ENCODE measurements at regions not wholly inside any gene's neighbourhood (a gene's known extent, or its start where the extent isn't known, plus 50 kb on each side); places are given as distances from the start of the nearest gene placed in this dataset.

DNA sequence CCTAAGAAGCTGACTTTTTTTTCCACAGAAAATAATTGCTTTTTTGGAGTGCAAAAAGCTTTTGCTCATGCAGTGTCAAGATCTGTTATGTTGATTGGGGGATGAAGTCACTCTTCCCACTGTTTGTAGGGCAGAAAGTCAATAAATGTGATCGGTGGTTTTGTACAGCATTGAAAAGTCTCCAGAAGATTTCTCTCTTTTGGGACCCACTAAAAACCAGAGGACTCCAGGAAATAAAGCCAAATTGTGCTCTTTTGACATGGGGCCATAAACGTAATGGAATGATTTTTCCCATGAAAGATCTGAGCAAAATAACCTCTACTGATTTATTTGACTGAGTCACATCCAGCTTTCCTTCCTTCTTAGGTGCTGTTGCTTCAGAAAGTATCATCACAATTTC lies 122.5 kb downstream of the SNAPC1 start:
- Mint-ChIP-seq H3K27ac (no peak overlapping the region), H3K4me3 (no peak overlapping the region), H3K9me3 (peaks cover 0 to 2% of the 10 kb centered on the region in 2 donors), H3K4me1 (peaks cover 4 to 10% of the 10 kb centered on the region in 2 donors), H3K36me3 (no peaks in the 10 kb centered on the region), H3K27me3 (ENCODE audit: low read depth in 2 of 2) (peaks cover 30 to 33% of the 10 kb centered on the region in 2 donors)
- ATAC-seq: no peak
- Histone ChIP-seq H3K27me3 (ENCODE audit: control insufficient read depth, insufficient read depth, low read length) (peaks cover 6% of the 10 kb centered on the region), H3K9me3 (ENCODE audit: control insufficient read depth, insufficient read depth, low read length) (no peaks in the 10 kb centered on the region), H3K4me1 (ENCODE audit: control insufficient read depth, insufficient read depth, low read length) (peaks cover 4% of the 10 kb centered on the region), H3K4me3 (ENCODE audit: low read length) (no peak overlapping the region), H3K27ac (ENCODE audit: low read length) (no peak overlapping the region), H3K36me3 (ENCODE audit: control insufficient read depth, insufficient read depth, low read length) (no peaks in the 10 kb centered on the region)
- no peak for DNase-seq
- WGBS (ENCODE audit: insufficient coverage): 85% methylated on average over 2 of the region's 2 CpGs
- TF ChIP-seq, protein P1, sequence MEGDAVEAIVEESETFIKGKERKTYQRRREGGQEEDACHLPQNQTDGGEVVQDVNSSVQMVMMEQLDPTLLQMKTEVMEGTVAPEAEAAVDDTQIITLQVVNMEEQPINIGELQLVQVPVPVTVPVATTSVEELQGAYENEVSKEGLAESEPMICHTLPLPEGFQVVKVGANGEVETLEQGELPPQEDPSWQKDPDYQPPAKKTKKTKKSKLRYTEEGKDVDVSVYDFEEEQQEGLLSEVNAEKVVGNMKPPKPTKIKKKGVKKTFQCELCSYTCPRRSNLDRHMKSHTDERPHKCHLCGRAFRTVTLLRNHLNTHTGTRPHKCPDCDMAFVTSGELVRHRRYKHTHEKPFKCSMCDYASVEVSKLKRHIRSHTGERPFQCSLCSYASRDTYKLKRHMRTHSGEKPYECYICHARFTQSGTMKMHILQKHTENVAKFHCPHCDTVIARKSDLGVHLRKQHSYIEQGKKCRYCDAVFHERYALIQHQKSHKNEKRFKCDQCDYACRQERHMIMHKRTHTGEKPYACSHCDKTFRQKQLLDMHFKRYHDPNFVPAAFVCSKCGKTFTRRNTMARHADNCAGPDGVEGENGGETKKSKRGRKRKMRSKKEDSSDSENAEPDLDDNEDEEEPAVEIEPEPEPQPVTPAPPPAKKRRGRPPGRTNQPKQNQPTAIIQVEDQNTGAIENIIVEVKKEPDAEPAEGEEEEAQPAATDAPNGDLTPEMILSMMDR (IDR thresholded peaks at IDR 0.05): no peak
- intact Hi-C loops (cut with micrococcal nuclease): no loop called here

GRCh38 chr14:61885203-61885961 lies 123.2 kb downstream of the SNAPC1 start:
- H3K9me3 Mint-ChIP-seq: peaks cover 0 to 2% of the 10 kb centered on the region in 2 donors
- WGBS (ENCODE audit: insufficient coverage): 80% methylated on average over 1 of the region's 2 CpGs

GRCh38 chr14:61887628-61888027 lies 125.4 kb downstream of the SNAPC1 start:
- Mint-ChIP-seq H3K9me3 (peaks cover 0 to 2% of the 10 kb centered on the region in 2 donors), H3K27ac (no peak overlapping the region), H3K4me3 (no peak overlapping the region), H3K36me3 (no peaks in the 10 kb centered on the region), H3K27me3 (ENCODE audit: low read depth in 2 of 2) (peaks cover 12 to 15% of the 10 kb centered on the region in 2 donors), H3K4me1 (peaks cover 10 to 25% of the 10 kb centered on the region in 2 donors)
- Histone ChIP-seq H3K4me1 (ENCODE audit: control insufficient read depth, insufficient read depth, low read length) (peaks cover 10% of the 10 kb centered on the region), H3K9me3 (ENCODE audit: control insufficient read depth, insufficient read depth, low read length) (no peaks in the 10 kb centered on the region), H3K27ac (ENCODE audit: low read length) (no peak overlapping the region), H3K4me3 (ENCODE audit: low read length) (no peak overlapping the region), H3K36me3 (ENCODE audit: control insufficient read depth, insufficient read depth, low read length) (no peaks in the 10 kb centered on the region), H3K27me3 (ENCODE audit: control insufficient read depth, insufficient read depth, low read length) (no peaks in the 10 kb centered on the region)
- DNase-seq (no peak), ATAC-seq (no peak)
- TF ChIP-seq, protein P1 (IDR thresholded peaks at IDR 0.05): no peak
- intact Hi-C loops (cut with micrococcal nuclease): no loop called here
- WGBS (ENCODE audit: insufficient coverage): 57% methylated on average over 1 of the region's 2 CpGs

More at GRCh38 chr14:61885203-61885961, 123.2 kb downstream of the SNAPC1 start:
- TF ChIP-seq, protein P1 (IDR thresholded peaks at IDR 0.05): no peak
- H3K27me3 ChIP-seq (ENCODE audit: control insufficient read depth, insufficient read depth, low read length): peaks cover 6% of the 10 kb centered on the region
- intact Hi-C loops (cut with micrococcal nuclease): no loop called here
- H3K27ac ChIP-seq (ENCODE audit: low read length): no peak overlapping the region
- no peaks in the 10 kb centered on the region for H3K36me3 ChIP-seq (ENCODE audit: control insufficient read depth, insufficient read depth, low read length)
- H3K4me1 ChIP-seq (ENCODE audit: control insufficient read depth, insufficient read depth, low read length): peaks cover 10% of the 10 kb centered on the region
- H3K4me3 Mint-ChIP-seq: no peak overlapping the region
- H3K36me3 Mint-ChIP-seq: no peaks in the 10 kb centered on the region
- no peak overlapping the region for H3K27ac Mint-ChIP-seq
- peaks cover 10 to 17% of the 10 kb centered on the region in 2 donors for H3K4me1 Mint-ChIP-seq
- ATAC-seq: no peak
- H3K9me3 ChIP-seq (ENCODE audit: control insufficient read depth, insufficient read depth, low read length): no peaks in the 10 kb centered on the region
- no peak for DNase-seq
- peaks cover 23 to 26% of the 10 kb centered on the region in 2 donors for H3K27me3 Mint-ChIP-seq (ENCODE audit: low read depth in 2 of 2)
- H3K4me3 ChIP-seq (ENCODE audit: low read length): no peak overlapping the region

Measured in natural killer cell (primary cell).